ENCODE measurements at regions not wholly inside any gene's neighbourhood (a gene's known extent, or its start where the extent isn't known, plus 50 kb on each side); places are given as distances from the start of the nearest gene placed in this dataset.
"Not testable (repeated sequence)": the region's sequence is repeated elsewhere in the genome, so short reads cannot be mapped to it uniquely, and the experiment has no call there.

DNA sequence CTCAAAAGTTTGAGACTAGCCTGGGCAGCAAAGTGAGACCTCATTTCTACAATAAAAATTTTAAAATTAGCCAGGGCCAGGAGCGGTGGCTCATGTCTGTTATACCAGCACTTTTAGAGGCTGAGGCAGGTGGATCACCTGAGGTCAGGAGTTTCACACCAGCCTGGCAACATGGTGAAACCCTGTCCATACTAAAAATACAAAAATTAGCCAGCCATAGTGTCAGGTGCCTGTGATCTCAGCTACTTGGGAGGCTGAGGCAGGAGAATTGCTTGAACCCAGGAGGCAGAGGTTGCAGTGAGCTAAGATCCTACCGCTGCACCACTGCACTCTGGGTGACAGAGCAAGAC, 85.1 kb upstream of the MAP4 start:
- DNase-seq: not testable (repeated sequence)

DNA sequence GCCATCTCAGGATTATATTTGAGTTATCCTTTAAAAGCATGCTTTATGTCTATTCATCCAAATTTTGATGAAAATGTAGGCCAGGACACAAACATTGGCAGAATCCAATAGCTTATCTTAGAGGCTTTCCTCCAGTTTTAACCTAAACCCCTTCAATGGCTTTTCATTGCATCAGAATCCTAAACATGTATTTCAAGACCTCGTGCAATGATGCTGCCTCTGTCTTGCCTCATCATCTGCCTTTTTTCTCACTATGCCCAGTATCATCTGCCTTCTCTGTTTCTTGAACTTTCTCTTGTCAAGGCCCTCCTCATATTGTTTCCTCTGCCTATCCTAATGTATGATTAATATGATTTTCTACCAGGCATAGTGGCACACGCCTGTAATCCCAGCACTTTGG, 76.1 kb upstream of the MAP4 start:
- no peak for DNase-seq

DNA sequence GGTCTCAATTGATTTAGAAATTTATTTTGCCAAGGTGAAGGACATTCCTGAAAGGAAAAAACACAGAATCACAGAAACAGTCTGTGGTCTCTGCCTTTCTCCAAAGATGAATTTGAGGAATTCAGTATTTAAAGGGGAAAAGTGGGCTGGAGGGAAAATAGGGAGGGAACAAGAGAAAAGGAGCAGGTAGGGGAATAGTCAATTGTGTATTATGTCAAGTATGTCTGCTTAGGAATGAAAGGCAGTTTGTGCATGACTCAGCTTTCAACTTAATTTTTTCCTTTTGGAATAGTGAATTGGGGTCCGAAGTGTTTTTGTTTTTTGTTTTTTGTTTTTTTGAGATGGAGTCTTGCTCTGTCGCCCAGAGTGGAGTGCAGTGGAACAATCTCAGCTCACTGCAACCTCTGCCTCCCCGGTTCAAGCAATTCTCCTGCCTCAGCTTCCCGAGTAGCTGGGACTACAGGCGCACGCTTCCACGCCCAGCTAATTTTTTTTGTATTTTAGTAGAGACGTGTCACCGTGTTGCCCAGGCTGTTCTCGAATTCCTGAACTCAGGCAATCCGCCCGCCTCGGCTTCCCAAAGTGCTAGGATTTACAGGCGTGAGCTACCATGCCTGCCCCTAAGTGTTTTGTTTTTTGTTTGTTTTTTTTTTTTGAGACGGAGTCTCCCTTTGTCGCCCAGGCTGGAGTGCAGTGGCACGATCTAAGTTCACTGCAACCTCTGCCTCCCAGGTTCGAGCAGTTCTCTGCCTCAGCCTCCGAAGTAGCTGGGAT, 74.1 kb upstream of the MAP4 start:
- DNase-seq: no peak

DNA sequence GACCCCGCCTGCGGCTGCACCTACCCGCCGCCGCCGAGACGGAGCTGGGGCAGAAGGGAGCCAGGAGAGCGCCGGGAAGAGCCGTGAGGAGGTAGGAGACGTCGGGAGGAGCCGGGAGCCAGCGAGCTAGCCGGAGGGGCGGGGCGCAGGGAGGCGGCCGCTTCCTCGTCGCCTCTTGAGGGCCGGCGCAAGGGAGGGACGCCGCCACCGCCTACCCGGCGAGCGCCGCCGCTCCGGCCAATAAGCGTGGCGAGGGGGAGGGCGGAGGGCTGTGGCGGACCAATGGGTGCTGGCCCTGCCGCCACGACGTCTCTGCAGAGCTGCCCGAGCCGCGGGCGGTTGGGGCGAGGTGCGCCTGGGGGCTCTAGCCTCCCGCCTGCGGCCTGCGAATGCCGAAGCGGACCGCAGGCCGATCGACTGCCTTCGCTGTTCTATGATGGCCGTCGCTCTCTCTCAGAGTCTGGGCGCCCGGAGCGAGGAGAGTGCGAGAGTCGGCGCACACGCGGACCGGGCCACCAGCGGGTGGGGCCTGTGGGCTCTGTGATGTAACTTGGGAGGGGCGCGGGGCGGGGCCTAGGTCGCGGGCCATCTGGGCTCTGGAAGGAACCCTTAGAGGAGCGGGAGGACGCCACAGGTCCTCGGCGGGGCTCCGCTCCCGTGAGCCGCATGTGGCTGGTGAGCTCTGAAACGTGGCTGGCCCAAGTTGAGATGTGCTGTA, 72.7 kb upstream of the MAP4 start:
- DNase-seq: peak; percentile 78

DNA sequence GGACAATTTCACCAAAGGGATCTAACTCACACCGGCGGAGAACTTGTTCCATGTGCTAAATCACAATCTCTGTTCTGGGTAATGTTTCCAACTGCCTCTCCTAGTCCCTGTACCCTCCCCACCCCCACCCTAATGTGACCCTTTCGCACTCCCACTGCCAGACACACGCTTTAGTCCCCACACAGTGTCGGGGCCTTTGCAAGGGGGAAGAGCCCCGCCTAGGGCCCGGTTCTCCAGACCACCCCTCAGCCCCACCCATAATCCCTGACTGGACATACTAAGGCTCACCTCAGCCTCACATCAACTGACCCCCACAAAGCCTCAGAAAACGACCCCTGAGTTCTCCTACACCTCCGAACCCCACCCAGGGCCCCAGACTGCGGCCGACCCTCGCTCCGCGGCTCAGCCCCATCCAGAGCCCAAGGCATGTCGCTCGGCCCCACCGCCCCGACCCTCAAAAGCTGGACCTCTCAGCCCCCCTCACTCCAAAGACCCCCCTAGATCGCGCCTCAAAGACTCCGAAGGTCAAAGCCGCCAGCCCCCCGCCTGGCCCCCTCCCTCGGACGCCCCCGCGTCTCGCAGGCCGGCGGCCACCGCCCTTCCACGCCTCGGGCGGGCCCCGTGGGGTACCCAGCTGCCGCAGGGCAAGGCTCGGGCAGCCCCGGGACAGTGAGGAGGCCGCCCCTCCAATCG, 72.0 kb upstream of the MAP4 start:
- no peak for DNase-seq

DNA sequence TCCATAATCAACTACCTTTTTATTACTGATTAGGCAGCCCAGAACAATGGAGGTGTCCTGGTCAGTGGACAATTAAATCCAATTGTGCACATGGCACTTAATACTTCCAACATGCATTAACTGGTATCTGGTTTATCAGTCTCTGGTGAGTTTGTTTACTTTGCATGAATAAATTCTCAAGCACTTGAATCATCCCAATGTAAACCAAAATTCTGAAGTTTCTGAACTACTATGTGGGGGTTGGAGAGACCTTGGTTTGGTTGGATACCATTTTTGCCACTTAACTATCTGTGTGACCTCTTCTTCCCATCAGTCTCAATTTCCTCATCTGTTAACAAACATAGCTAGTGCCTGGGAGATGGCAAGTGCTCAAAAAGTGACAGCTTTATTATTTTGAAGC, 70.5 kb upstream of the MAP4 start:
- no peak for DNase-seq

DNA sequence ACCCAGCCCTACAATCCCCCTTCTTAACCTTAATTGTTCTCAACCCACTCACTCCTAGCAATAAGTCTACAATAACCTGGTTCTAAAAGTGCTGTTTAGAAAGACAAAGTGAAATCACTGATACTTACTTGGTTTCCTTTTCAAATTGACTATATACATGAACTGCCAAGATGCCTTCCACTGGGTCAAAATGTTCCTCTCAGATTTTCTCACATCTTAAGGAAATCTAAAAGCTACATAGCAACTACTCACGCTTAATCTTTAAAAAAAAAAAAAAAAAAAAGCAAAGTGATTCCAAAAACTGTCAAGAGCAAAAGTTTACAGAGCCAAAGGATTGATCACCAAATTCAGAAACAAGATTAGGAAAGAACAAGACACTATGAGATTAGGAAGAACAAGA, 68.7 kb upstream of the MAP4 start:
- DNase-seq: no peak

DNA sequence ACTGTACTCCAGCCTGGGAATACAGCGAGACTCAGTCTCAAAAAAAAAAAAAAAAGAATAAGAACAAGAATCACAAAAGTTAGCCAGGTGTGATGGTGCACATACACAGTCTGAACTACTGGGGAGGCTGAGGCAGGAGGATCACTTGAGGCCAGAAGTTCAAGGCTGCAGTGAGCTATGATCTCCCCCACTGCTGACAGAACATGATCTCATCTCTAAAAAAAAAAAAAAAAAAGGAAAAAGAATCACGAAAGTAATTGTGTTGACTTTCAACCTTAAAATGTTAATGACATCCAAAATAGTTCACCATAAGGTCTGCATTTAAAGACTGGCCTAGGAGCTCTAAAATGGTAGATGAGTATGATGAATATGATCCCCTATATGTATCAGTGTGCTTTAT, 68.0 kb upstream of the MAP4 start:
- no peak for DNase-seq

DNA sequence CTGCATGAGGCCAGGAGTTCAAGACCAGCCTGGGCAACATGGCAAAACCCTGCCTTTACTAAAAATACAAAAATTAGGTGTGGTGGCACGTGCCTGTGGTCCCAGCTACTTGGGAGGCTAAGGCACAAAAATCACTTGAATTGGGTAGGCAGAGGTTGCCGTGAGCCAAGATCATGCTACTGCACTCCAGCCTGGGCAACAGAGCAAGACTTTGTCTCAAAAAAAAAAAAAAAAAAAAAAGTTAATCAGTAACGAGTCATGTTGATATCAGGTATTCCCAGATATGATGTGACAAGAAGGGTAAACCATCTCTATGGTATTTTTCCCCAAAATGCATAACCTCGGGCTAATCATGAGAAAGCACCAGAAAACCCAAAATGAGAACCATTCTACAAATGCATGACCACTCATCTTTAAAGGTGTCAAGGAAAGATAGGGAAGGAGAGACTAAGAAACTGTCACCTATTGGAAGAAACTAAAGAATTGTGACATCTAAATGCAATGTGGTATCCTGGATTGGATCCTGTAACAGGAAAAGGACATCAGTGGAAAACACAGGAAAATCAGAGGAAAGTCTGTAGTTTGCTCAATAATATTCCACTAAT, 66.5 kb upstream of the MAP4 start:
- DNase-seq: no peak

DNA sequence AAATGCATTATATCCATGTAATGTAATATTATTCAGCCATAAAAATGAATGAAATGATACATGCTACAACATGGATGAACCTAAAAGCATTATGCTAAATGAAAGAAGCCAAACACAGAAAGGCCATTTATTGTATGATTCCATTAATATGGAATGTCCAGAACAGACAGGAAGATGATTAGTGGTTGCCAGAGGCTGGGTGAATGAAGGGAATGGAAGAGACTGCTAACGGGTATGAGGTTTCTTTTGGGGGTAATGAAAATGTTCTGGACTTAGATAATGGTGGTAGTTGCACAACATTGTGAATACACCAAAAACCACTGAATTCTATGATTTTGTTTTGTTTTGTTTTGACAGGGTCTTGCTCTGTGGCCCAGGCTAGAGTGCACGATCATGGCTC, 61.6 kb upstream of the MAP4 start:
- DNase-seq: no peak

DNA sequence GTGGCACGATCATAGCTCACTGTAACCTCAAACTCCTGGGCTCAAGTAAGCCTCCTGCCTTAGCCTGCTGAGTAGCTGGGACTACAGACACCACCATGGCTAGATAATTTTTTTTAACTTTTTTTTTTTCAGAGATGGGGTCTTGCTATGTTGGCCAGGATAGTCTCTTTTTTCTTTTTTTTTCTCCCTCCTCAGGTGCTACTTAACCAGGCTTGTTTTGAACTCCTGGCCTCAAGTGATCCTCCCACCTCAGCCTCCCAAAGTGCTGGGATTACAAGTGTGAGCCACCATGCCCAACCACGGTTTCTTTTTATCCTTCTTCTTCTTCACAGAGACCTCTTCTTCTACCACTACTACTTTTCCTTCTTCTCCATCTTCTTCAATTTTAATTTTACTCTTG, 53.8 kb upstream of the MAP4 start:
- no peak for DNase-seq

DNA sequence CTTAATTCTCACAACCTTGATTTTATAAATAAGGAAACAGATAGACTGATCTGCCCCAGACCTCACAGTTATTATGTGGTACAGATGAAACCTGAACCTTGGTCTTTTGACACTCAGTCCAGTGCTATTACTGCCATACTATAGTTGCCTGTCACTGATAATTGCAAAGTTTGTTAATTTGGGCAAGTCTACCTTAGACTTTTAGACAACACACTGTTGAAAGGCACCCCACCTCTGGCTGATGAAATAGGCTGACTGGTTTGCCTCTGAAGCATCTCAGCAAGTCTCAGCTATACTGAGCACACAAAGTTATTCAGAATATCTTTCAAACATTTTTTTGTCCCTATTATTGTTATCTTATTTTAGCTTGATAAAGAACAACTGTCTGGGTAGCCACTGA, 53.1 kb upstream of the MAP4 start:
- no peak for DNase-seq

DNA sequence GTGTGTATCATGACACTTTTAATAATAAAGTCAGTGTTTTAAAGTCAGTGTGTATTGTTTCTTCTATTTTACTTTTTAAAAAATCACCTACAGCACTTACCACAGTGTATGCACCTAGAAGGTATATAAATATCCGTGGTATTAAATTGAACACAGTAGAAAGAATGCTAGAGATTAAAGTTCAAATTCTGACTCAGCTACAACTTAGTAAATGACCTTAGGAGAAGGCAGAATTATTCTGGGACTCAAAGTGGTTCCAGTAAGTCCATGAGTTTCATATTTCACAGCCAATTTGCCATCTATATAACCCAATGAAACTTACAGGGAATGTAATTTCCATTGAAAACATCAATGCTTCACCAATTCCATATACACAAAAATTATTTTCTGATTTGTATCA, 52.7 kb upstream of the MAP4 start:
- no peak for DNase-seq

DNA sequence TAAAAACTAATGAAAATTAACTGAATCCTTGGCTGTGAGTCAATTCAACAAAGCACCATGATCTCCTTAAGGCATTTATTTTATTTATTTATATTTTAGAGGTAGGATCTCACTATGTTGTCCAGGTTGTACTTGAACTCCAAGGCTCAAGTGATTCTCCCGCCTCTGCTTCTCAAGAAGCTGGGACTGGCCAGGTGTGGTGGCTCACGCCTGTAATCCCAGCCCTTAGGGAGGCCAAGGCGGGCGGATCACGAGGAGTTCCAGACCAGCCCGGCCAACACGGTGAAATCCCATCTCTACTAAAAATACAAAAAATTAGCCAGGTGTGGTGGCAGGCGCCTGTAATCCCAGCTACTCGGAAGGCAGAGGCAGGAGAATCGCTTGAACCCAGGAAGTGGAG, 52.1 kb upstream of the MAP4 start:
- DNase-seq: not testable (repeated sequence)

DNA sequence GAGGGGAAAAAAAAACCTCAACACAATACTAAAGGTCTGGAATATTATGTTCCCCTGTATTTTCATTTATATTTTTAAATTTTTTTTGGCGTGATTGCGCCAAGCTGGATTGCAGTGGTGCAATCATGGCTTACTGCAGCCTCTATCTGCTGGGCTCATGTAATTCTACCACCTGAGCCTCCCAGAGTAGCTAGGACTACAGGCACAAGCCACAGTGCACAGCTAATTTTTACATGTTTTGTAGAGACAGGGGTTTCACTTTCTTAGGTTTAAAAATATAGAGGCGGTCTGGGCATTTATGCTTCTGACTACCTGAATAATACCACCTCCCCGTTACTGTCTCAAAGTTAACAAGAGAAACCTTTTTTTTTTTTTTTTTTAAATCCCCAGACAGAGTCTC, 51.1 kb upstream of the MAP4 start:
- DNase-seq: no peak
